Endodermal cell (in vitro differentiated cells): ENCODE measurements at regions not wholly inside any gene's neighbourhood (a gene's known extent, or its start where the extent isn't known, plus 50 kb on each side); places are given as distances from the start of the nearest gene placed in this dataset.

Experiments
- DNase-seq: peaks from one replicate; pipeline ENCODE4 v3.0.0-alpha.2; 2017
- H3K27ac ChIP-seq: 2 replicates; pipeline ENCODE4 v1.5.1; 2013; ENCODE audit warnings: mild to moderate bottlenecking, low read depth, low read length, moderate library complexity
- H3K27me3 ChIP-seq: 2 replicates; pipeline ENCODE4 v1.6.1; 2013; ENCODE audit warnings: mild to moderate bottlenecking, low read length, moderate library complexity; ENCODE audit not compliant: insufficient read depth, control insufficient read depth, poor library complexity, severe bottlenecking
- H3K36me3 ChIP-seq: 2 replicates; pipeline ENCODE4 v1.7.0; 2013; ENCODE audit warnings: mild to moderate bottlenecking, low read length, moderate library complexity; ENCODE audit not compliant: control insufficient read depth, insufficient read depth
- H3K4me1 ChIP-seq: one replicate; pipeline ENCODE4 v1.7.0; 2013; ENCODE audit warnings: low read length; ENCODE audit not compliant: control insufficient read depth, insufficient read depth
- H3K4me3 ChIP-seq: 2 replicates; pipeline ENCODE4 v1.5.1; 2013; ENCODE audit warnings: mild to moderate bottlenecking, low read length, moderate library complexity
- H3K9ac ChIP-seq: 2 replicates; pipeline ENCODE4 v1.6.1; 2013; ENCODE audit warnings: mild to moderate bottlenecking, low read length, moderate library complexity; ENCODE audit not compliant: poor library complexity, severe bottlenecking; ENCODE audit errors: extremely low read depth
- H3K9me3 ChIP-seq: 2 replicates; pipeline ENCODE4 v1.6.1; 2013; ENCODE audit warnings: mild to moderate bottlenecking, low read length, moderate library complexity; ENCODE audit not compliant: control insufficient read depth
- H3K27ac Mint-ChIP-seq: 2 replicates; pipeline ENCODE4 v1.8.0; 2020; ENCODE audit warnings: mixed read lengths
- H3K27me3 Mint-ChIP-seq: 2 replicates; pipeline ENCODE4 v1.8.0; 2021; ENCODE audit warnings: mild to moderate bottlenecking, mixed read lengths; ENCODE audit not compliant: insufficient read depth
- H3K36me3 Mint-ChIP-seq: 2 replicates; pipeline ENCODE4 v1.8.0; 2020; ENCODE audit warnings: low read depth, mixed read lengths
- H3K4me1 Mint-ChIP-seq: 2 replicates; pipeline ENCODE4 v1.8.0; 2020; ENCODE audit warnings: mixed read lengths
- H3K4me3 Mint-ChIP-seq: 2 replicates; pipeline ENCODE4 v1.8.0; 2020; ENCODE audit warnings: mild to moderate bottlenecking, moderate library complexity, mixed read lengths
- H3K9me3 Mint-ChIP-seq: 2 replicates; pipeline ENCODE4 v1.8.0; 2020; ENCODE audit warnings: mild to moderate bottlenecking, mixed read lengths
- WGBS, 2 experiments: methylation state at CpG; one replicate each; pipeline versions ENCODE4 v1.1.5 to v1.1.7; 2013; ENCODE audit warnings: missing lambda C conversion rate in 2 of 2, mixed read lengths in 1 of 2; ENCODE audit not compliant: insufficient coverage in 1 of 2, insufficient read length in 1 of 2; 5-methylcytosine and 5-hydroxymethylcytosine counted together
- TF ChIP-seq, protein P1 (sequence below): fragments of 200-600 bp; sonication (generic); conservative IDR thresholded peaks from 2 replicates; pipeline ENCODE4 v1.5.0; 2021; ENCODE audit warnings: antibody characterized with exemption, mild to moderate bottlenecking

DNA sequence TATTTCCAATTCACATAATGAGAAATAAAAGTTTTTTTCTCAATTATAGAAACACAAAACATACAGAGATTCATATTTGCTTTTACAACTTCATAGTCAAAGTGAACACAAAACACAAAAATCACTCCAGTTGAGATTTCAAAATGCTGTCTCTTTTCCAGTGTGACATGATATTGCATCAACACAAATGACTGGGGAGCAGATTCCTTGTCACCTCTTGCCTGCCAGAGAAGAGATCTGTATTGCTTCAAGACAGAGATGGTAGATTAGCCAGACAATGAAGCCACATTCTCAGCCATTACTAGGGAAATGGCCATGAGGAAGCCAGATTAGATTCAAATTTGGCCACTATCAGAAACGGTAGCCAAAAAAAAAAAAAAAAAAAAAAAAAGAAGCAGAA, 2313.1 kb upstream of the AGA start:
- Histone ChIP-seq H3K9me3 (no peaks in the 10 kb centered on the region), H3K4me1 (no peaks in the 10 kb centered on the region), H3K9ac (no peak overlapping the region), H3K4me3 (no peak overlapping the region), H3K27ac (no peak overlapping the region), H3K27me3 (no peaks in the 10 kb centered on the region), H3K36me3 (no peaks in the 10 kb centered on the region)
- Mint-ChIP-seq H3K27ac (peak overlapping the region; percentile 19), H3K27me3 (no peaks in the 10 kb centered on the region), H3K9me3 (no peaks in the 10 kb centered on the region), H3K36me3 (no peaks in the 10 kb centered on the region), H3K4me1 (no peaks in the 10 kb centered on the region), H3K4me3 (no peak overlapping the region)
- TF ChIP-seq, protein P1, sequence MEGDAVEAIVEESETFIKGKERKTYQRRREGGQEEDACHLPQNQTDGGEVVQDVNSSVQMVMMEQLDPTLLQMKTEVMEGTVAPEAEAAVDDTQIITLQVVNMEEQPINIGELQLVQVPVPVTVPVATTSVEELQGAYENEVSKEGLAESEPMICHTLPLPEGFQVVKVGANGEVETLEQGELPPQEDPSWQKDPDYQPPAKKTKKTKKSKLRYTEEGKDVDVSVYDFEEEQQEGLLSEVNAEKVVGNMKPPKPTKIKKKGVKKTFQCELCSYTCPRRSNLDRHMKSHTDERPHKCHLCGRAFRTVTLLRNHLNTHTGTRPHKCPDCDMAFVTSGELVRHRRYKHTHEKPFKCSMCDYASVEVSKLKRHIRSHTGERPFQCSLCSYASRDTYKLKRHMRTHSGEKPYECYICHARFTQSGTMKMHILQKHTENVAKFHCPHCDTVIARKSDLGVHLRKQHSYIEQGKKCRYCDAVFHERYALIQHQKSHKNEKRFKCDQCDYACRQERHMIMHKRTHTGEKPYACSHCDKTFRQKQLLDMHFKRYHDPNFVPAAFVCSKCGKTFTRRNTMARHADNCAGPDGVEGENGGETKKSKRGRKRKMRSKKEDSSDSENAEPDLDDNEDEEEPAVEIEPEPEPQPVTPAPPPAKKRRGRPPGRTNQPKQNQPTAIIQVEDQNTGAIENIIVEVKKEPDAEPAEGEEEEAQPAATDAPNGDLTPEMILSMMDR = no peak
- 74% methylated on average over 1 of the region's 1 CpG; no CpG with 5 or more reads in 1 of the 2 experiments for WGBS, 2 experiments
- DNase-seq = no peak

DNA sequence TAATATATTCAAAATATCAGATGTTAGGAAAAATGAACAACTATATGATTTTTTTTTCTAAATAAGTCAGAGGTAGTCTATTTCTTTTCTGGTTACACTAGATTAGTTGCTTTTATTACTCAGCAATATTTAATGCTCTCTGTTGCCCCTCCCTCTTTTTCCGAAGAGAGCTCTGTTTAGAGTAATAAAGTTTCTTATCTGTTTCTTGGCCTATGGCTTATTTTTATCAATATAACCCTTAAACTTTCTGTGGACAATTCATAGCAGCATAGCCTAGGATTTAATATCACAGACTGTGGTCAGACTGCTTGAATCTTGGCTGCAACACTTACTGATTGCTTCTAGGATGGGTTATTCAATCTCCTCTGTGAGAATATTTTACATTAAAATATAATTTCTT, 2315.4 kb upstream of the AGA start:
- H3K4me3 ChIP-seq = no peak overlapping the region
- Mint-ChIP-seq H3K27me3 (no peaks in the 10 kb centered on the region), H3K4me1 (no peaks in the 10 kb centered on the region), H3K36me3 (no peaks in the 10 kb centered on the region), H3K27ac (no peak overlapping the region), H3K9me3 (no peaks in the 10 kb centered on the region), H3K4me3 (no peak overlapping the region)
- no peak overlapping the region for H3K9ac ChIP-seq
- H3K27ac ChIP-seq = no peak overlapping the region
- no peaks in the 10 kb centered on the region for H3K4me1 ChIP-seq
- WGBS, 2 experiments = no CpG with 5 or more reads among the region's 1 CpG
- TF ChIP-seq, protein P1 = no peak
- H3K36me3 ChIP-seq = no peaks in the 10 kb centered on the region
- DNase-seq = no peak
- no peaks in the 10 kb centered on the region for H3K27me3 ChIP-seq
- no peaks in the 10 kb centered on the region for H3K9me3 ChIP-seq

DNA sequence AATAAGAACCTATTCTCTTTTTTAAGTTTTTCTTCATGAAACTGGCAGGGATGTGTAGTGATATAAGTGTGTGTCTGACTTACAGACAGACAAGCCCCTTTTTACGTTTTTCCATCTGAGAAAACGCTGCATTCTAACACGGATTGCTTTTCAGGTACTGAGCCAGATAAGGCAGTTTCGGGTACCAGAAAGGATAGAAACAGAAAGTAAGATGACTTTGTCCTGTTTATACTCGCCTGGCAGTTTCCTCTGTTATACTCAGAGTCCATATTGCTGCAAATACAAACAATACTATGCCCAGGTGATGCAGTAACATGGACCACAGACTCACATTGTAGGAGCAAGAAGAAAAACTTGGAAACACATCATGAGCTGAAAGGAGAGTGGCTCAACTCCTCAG, 2320.6 kb upstream of the AGA start:
- Mint-ChIP-seq H3K9me3 (peaks cover 3% of the 10 kb centered on the region), H3K27ac (no peak overlapping the region), H3K36me3 (no peaks in the 10 kb centered on the region), H3K4me1 (no peaks in the 10 kb centered on the region), H3K27me3 (no peaks in the 10 kb centered on the region), H3K4me3 (no peak overlapping the region)
- no peaks in the 10 kb centered on the region for H3K27me3 ChIP-seq
- no peak for DNase-seq
- H3K9me3 ChIP-seq = peaks cover 6% of the 10 kb centered on the region
- H3K27ac ChIP-seq = no peak overlapping the region
- H3K9ac ChIP-seq = no peak overlapping the region
- H3K4me1 ChIP-seq = no peaks in the 10 kb centered on the region
- no peak overlapping the region for H3K4me3 ChIP-seq
- H3K36me3 ChIP-seq = no peaks in the 10 kb centered on the region
- 92 to 93% methylated on average over 4 to 5 of the region's 5 CpGs for WGBS, 2 experiments
- TF ChIP-seq, protein P1 = no peak
